ENCODE measurements at regions not wholly inside any gene's neighbourhood (a gene's known extent, or its start where the extent isn't known, plus 50 kb on each side); places are given as distances from the start of the nearest gene placed in this dataset.

GRCh38 chr14:65834051-65834450, 421.5 kb downstream of the FUT8 start:
- WGBS (ENCODE audit: insufficient coverage, insufficient replicate concordance, low lambda C conversion rate, missing lambda C conversion rate) = 41% methylated on average over 7 of the region's 7 CpGs
- ATAC-seq (no peak), FAIRE-seq (no peak), DNase-seq (ENCODE audit: low read depth, low spot score) (no peak)
- no peak overlapping the region for H2AFZ ChIP-seq (ENCODE audit: control insufficient read depth, low read depth, low read length)
- H3K36me3 ChIP-seq (ENCODE audit: control insufficient read depth in 2 of 2, insufficient read depth in 2 of 2, low read length in 1 of 2) = no peaks in the 10 kb centered on the region
- H3K27ac ChIP-seq (ENCODE audit: control insufficient read depth, insufficient read depth) = no peak overlapping the region
- in situ Hi-C loops (cut with MboI) = no loop called here
- H3K4me2 ChIP-seq (ENCODE audit: control insufficient read depth, insufficient read depth) = no peak overlapping the region
- CTCF ChIA-PET = interaction anchor here (1.2 to 3.5 kb wide), 4 partner anchors 9 to 670 kb away, joined by 3 to 17 read pairs (median 11); no protein-coding TSS in a partner anchor
- no peaks in the 10 kb centered on the region for H4K20me1 ChIP-seq (ENCODE audit: control insufficient read depth, insufficient read depth)
- no peak overlapping the region for H3K4me3 ChIP-seq
- RAD21 ChIA-PET (ENCODE audit: unreplicated experiment) = interaction anchor here (1.6 kb wide), 1 partner anchor 670 kb away, joined by 5 read pairs; no protein-coding TSS in a partner anchor
- no peaks in the 10 kb centered on the region for H3K9me3 ChIP-seq (replicated peaks; ENCODE audit: control insufficient read depth, insufficient read depth, low read length)
- no peaks in the 10 kb centered on the region for H3K4me1 ChIP-seq (ENCODE audit: control insufficient read depth, insufficient read depth, low read length)
- intact Hi-C loops (cut with micrococcal nuclease; ENCODE audit: unreplicated experiment) = no loop called here
- POLR2A ChIA-PET = no interaction called here
- no TSS peak for BruUV-seq (replicated peaks)
- SMC1A ChIA-PET (ENCODE audit: uncharacterized antibody, unreplicated experiment) = interaction anchor here (1.0 kb wide), 1 partner anchor 18 kb away, joined by 3 read pairs; no protein-coding TSS in a partner anchor
- H3K27me3 ChIP-seq (replicated peaks in 1 of 2; ENCODE audit: control insufficient read depth in 2 of 2, insufficient read depth in 2 of 2, low read length in 1 of 2) = peaks cover 0 to 1% of the 10 kb centered on the region in 2 experiments; a peak in 1 of 4 replicates
- no peak overlapping the region for H3K9ac ChIP-seq (ENCODE audit: control insufficient read depth, insufficient read depth, low read length)
- H3K79me2 ChIP-seq (ENCODE audit: control insufficient read depth, insufficient read depth, low read length) = no peaks in the 10 kb centered on the region
- TF ChIP-seq ATF7 (IDR thresholded peaks at IDR 0.05; ENCODE audit: low read depth) = no peak
- no peak for TF ChIP-seq ZNF217 (IDR thresholded peaks at IDR 0.05)
- TF ChIP-seq POU2F2 (IDR thresholded peaks at IDR 0.05; ENCODE audit: borderline replicate concordance, low read depth, low read length) = no peak
- TF ChIP-seq BRCA1 (IDR thresholded peaks at IDR 0.05; ENCODE audit: low read depth, low read length) = no peak
- no peak for TF ChIP-seq ATF2 (IDR thresholded peaks at IDR 0.05; ENCODE audit: low read length)
- TF ChIP-seq JUNB (IDR thresholded peaks at IDR 0.05) = no peak
- TF ChIP-seq KLF5 (IDR thresholded peaks at IDR 0.05; ENCODE audit: partially characterized antibody) = no peak
- TF ChIP-seq, protein P1, sequence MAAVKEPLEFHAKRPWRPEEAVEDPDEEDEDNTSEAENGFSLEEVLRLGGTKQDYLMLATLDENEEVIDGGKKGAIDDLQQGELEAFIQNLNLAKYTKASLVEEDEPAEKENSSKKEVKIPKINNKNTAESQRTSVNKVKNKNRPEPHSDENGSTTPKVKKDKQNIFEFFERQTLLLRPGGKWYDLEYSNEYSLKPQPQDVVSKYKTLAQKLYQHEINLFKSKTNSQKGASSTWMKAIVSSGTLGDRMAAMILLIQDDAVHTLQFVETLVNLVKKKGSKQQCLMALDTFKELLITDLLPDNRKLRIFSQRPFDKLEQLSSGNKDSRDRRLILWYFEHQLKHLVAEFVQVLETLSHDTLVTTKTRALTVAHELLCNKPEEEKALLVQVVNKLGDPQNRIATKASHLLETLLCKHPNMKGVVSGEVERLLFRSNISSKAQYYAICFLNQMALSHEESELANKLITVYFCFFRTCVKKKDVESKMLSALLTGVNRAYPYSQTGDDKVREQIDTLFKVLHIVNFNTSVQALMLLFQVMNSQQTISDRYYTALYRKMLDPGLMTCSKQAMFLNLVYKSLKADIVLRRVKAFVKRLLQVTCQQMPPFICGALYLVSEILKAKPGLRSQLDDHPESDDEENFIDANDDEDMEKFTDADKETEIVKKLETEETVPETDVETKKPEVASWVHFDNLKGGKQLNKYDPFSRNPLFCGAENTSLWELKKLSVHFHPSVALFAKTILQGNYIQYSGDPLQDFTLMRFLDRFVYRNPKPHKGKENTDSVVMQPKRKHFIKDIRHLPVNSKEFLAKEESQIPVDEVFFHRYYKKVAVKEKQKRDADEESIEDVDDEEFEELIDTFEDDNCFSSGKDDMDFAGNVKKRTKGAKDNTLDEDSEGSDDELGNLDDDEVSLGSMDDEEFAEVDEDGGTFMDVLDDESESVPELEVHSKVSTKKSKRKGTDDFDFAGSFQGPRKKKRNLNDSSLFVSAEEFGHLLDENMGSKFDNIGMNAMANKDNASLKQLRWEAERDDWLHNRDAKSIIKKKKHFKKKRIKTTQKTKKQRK (IDR thresholded peaks at IDR 0.05; ENCODE audit: low read depth, low read length) = no peak
- TF ChIP-seq, protein P2, sequence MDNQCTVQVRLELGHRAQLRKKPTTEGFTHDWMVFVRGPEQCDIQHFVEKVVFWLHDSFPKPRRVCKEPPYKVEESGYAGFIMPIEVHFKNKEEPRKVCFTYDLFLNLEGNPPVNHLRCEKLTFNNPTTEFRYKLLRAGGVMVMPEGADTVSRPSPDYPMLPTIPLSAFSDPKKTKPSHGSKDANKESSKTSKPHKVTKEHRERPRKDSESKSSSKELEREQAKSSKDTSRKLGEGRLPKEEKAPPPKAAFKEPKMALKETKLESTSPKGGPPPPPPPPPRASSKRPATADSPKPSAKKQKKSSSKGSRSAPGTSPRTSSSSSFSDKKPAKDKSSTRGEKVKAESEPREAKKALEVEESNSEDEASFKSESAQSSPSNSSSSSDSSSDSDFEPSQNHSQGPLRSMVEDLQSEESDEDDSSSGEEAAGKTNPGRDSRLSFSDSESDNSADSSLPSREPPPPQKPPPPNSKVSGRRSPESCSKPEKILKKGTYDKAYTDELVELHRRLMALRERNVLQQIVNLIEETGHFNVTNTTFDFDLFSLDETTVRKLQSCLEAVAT (IDR thresholded peaks at IDR 0.05) = no peak
- TF ChIP-seq, protein P3, sequence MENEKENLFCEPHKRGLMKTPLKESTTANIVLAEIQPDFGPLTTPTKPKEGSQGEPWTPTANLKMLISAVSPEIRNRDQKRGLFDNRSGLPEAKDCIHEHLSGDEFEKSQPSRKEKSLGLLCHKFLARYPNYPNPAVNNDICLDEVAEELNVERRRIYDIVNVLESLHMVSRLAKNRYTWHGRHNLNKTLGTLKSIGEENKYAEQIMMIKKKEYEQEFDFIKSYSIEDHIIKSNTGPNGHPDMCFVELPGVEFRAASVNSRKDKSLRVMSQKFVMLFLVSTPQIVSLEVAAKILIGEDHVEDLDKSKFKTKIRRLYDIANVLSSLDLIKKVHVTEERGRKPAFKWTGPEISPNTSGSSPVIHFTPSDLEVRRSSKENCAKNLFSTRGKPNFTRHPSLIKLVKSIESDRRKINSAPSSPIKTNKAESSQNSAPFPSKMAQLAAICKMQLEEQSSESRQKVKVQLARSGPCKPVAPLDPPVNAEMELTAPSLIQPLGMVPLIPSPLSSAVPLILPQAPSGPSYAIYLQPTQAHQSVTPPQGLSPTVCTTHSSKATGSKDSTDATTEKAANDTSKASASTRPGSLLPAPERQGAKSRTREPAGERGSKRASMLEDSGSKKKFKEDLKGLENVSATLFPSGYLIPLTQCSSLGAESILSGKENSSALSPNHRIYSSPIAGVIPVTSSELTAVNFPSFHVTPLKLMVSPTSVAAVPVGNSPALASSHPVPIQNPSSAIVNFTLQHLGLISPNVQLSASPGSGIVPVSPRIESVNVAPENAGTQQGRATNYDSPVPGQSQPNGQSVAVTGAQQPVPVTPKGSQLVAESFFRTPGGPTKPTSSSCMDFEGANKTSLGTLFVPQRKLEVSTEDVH (IDR thresholded peaks at IDR 0.05; ENCODE audit: low read depth, partially characterized antibody) = no peak
- no peak for TF ChIP-seq EP300 (IDR thresholded peaks at IDR 0.05; ENCODE audit: borderline replicate concordance in 1 of 2, control insufficient read depth in 1 of 2, low read depth in 2 of 2, low read length in 2 of 2)
- no peak for TF ChIP-seq CREM (IDR thresholded peaks at IDR 0.05; ENCODE audit: low read depth)
- TF ChIP-seq EED (IDR thresholded peaks at IDR 0.05; ENCODE audit: low read depth) = no peak
- TF ChIP-seq NFYB (IDR thresholded peaks at IDR 0.05; ENCODE audit: insufficient read depth, low read depth, low read length) = no peak
- TF ChIP-seq SMARCA5 (IDR thresholded peaks at IDR 0.05) = no peak
- no peak for TF ChIP-seq STAT1 (conservative IDR thresholded peaks at IDR 0.05)
- TF ChIP-seq LARP7 (IDR thresholded peaks at IDR 0.05) = no peak
- no peak for TF ChIP-seq RFX5 (IDR thresholded peaks at IDR 0.05; ENCODE audit: low read depth, low read length)

Data from GM12878 (cell line).